Adrenal gland (tissue), 9 donors: ENCODE measurements at regions not wholly inside any gene's neighbourhood (a gene's known extent, or its start where the extent isn't known, plus 50 kb on each side); places are given as distances from the start of the nearest gene placed in this dataset.

ENCODE experiments used
- DNase-seq, 7 donors: peaks; one replicate each; pipeline ENCODE4 v3.0.0-alpha.2; 2019 to 2020
- H3K27ac ChIP-seq, 5 donors: fragments of 200-600 bp; sonication (generic) in 4 of 5; 1 replicate in 3 of 5; 2 replicates in 2 of 5; pipeline versions ENCODE4 v1.5.1 to v1.8.0; 2016 to 2020; ENCODE audit warnings: mild to moderate bottlenecking in 1 of 5
- H3K27me3 ChIP-seq: fragments of 200-600 bp; 2 replicates; pipeline ENCODE4 v1.8.0; 2021
- H3K36me3 ChIP-seq, 2 donors: fragments of 200-600 bp; replicated peaks in 1 of 2; 1 replicate in 1 of 2; 2 replicates in 1 of 2; pipeline versions ENCODE4 v1.5.1 to v1.8.0; 2018 to 2022
- H3K4me1 ChIP-seq, 2 donors: fragments of 200-600 bp; replicated peaks in 1 of 2; 1 replicate in 1 of 2; 2 replicates in 1 of 2; pipeline versions ENCODE4 v1.5.1 to v1.8.0; 2018 to 2021
- H3K4me3 ChIP-seq, 4 donors: fragments of 200-600 bp; sonication (generic) in 3 of 4; one replicate each; pipeline ENCODE4 v1.5.1; 2016 to 2018
- H3K9me3 ChIP-seq, 3 donors: fragments of 200-600 bp; sonication (generic) in 1 of 3; replicated peaks in 1 of 3; 1 replicate in 2 of 3; 2 replicates in 1 of 3; pipeline versions ENCODE4 v1.5.1 to v1.8.0; 2016 to 2021
- CTCF ChIP-seq, 6 experiments: fragments of 450-650 bp in 4 of 6; fragments of 200-600 bp in 2 of 6; sonication (generic) in 1 of 6; IDR thresholded peaks; 1 replicate in 5 of 6; 2 replicates in 1 of 6; pipeline versions ENCODE4 v1.5.1 to v1.8.0; 2016 to 2021; ENCODE audit warnings: antibody characterized with exemption in 6 of 6, mild to moderate bottlenecking in 2 of 6, moderate library complexity in 1 of 6
- POLR2A ChIP-seq, 2 donors: fragments of 450-650 bp; IDR thresholded peaks; one replicate each; pipeline ENCODE4 v1.6.1; 2017; ENCODE audit warnings: antibody characterized with exemption in 2 of 2, mild to moderate bottlenecking in 2 of 2, moderate library complexity in 1 of 2
- WGBS, 4 donors: extraction: QIAGEN DNeasy Blood & Tissue Kit in 2 of 4; methylation state at CpG; one replicate each; pipeline versions ENCODE4 v1.1.5 to v1.1.7; 2013 to 2017; 5-methylcytosine and 5-hydroxymethylcytosine counted together
- intact Hi-C, 2 donors: fragments of 100-400 bp; cut with DNase I; formaldehyde crosslinking; loops; one replicate each; pipeline versions ENCODE4 v1.14.1 to v1.15.0; 2022 to 2023
- donor health status: healthy with polysubstance abuse.
- donor health status: Bipolar disorder and iron deficiency.
- donor health status: DM: yes; HTN: yes; CAD: no.
- donor health status: DM: no; HTN: no; CAD: no.
- donor health status: DM: no; HTN: no; CAD: no.

- H3K4me1 ChIP-seq = no peaks in the 10 kb centered on the region
- H3K36me3 ChIP-seq = no peaks in the 10 kb centered on the region
- no peak overlapping the region for H3K27ac ChIP-seq
- no peaks in the 10 kb centered on the region for H3K27me3 ChIP-seq
- DNase-seq = no peak
- no peaks in the 10 kb centered on the region for H3K9me3 ChIP-seq
- intact Hi-C loops = no loop called here
- TF ChIP-seq POLR2A (IDR thresholded peaks at IDR 0.05) (no peak), CTCF (IDR thresholded peaks at IDR 0.05) (no peak)
- H3K4me3 ChIP-seq = no peak overlapping the region
These were observed 287.0 kb upstream of the MARCKS start for GRCh38 chr6:113570161-113570560.

GRCh38 chr6:113570641-113571040 lies 286.5 kb upstream of the MARCKS start:
- H3K27ac ChIP-seq = no peak overlapping the region
- no peaks in the 10 kb centered on the region for H3K36me3 ChIP-seq
- H3K4me3 ChIP-seq = no peak overlapping the region
- DNase-seq = no peak
- H3K27me3 ChIP-seq = no peaks in the 10 kb centered on the region
- 79 to 85% (median 80%) methylated on average over 3 of the region's 3 CpGs for WGBS, 4 donors
- no peak for TF ChIP-seq POLR2A (IDR thresholded peaks at IDR 0.05)
- TF ChIP-seq CTCF (IDR thresholded peaks at IDR 0.05) = no peak
- no peaks in the 10 kb centered on the region for H3K4me1 ChIP-seq
- intact Hi-C loops = no loop called here
- no peaks in the 10 kb centered on the region for H3K9me3 ChIP-seq

- H3K27ac ChIP-seq = no peak overlapping the region
- 61 to 73% (median 63%) methylated on average over 4 of the region's 4 CpGs for WGBS, 4 donors
- no peak for DNase-seq
- intact Hi-C loops = no loop called here
- H3K4me1 ChIP-seq = no peaks in the 10 kb centered on the region
- no peaks in the 10 kb centered on the region for H3K27me3 ChIP-seq
- no peaks in the 10 kb centered on the region for H3K36me3 ChIP-seq
- H3K9me3 ChIP-seq = no peaks in the 10 kb centered on the region
- H3K4me3 ChIP-seq = no peak overlapping the region
- no peak for TF ChIP-seq CTCF (IDR thresholded peaks at IDR 0.05)
- TF ChIP-seq POLR2A (IDR thresholded peaks at IDR 0.05) = no peak
These were observed 283.0 kb upstream of the MARCKS start for GRCh38 chr6:113574147-113574546.

GRCh38 chr6:113576310-113576709 lies 280.8 kb upstream of the MARCKS start:
- H3K27me3 ChIP-seq = no peaks in the 10 kb centered on the region
- H3K4me3 ChIP-seq = no peak overlapping the region
- no peak for DNase-seq
- no peak for TF ChIP-seq CTCF (IDR thresholded peaks at IDR 0.05)
- no peak for TF ChIP-seq POLR2A (IDR thresholded peaks at IDR 0.05)
- H3K9me3 ChIP-seq = no peaks in the 10 kb centered on the region
- intact Hi-C loops = no loop called here
- H3K27ac ChIP-seq = no peak overlapping the region
- no peaks in the 10 kb centered on the region for H3K4me1 ChIP-seq
- H3K36me3 ChIP-seq = no peaks in the 10 kb centered on the region
